ENCODE measurements at regions not wholly inside any gene's neighbourhood (a gene's known extent, or its start where the extent isn't known, plus 50 kb on each side); places are given as distances from the start of the nearest gene placed in this dataset.

GRCh38 chr14:97844042-97844441, 1046.9 kb downstream of the VRK1 start:
- no peak for DNase-seq

- DNase-seq = no peak
Observed at GRCh38 chr14:97846156-97846555, 1049.0 kb downstream of the VRK1 start.

DNA sequence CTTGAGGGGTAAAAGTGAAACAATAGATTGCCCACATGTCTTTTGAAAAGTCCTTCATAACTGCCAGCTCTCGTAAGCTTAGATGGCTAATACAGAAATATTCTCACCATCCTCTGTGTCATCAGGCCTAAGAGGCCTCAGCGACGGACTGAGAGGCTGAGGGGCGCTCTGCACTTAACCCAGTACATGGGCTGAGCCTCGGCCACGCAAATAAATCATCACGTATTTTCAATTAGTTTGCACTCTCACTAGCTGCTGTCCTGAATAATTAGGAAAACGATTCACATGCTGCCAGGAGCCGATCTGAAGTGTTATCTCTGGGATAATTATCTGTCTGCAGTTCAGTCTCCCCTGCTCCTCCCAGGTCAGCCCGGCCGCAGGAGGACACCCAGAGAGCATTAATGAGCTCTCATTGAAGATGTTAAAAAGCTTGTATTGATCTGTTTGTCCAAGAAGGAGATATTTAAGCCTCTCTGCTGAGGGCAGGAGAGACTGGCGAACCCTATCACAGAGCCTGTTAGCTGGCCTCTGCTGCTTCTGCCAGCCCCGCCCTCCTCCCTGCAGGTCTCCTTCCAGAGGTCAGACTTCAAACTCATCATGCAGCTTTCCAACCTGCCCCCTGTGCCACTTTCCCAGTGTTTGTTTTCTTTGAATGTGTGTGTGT, 1051.3 kb downstream of the VRK1 start:
- DNase-seq = peak; percentile 80

- DNase-seq = no peak
Observed at GRCh38 chr14:97850466-97850865, 1053.3 kb downstream of the VRK1 start.

DNA sequence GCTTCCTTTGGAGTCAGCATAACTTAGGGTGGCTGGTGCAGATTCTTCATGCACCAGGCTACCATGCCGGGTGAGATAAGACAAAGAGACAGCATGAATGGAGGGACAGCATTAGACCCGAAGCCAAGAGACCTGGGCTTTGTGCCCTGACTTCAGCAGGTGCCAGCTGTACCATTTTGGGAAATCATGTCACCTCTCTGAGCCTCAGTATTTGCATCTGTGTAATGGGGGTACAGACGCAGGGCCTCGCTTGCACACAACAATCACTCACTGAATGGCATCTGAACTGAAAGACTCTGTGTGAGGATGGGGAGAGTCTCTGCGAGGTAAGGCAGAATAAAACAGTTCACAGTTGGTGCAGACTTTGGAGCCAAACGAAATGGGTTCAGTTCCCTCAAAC, 1053.7 kb downstream of the VRK1 start:
- no peak for DNase-seq

- no peak for DNase-seq
Observed at GRCh38 chr14:97851428-97851995, 1054.3 kb downstream of the VRK1 start.

DNA sequence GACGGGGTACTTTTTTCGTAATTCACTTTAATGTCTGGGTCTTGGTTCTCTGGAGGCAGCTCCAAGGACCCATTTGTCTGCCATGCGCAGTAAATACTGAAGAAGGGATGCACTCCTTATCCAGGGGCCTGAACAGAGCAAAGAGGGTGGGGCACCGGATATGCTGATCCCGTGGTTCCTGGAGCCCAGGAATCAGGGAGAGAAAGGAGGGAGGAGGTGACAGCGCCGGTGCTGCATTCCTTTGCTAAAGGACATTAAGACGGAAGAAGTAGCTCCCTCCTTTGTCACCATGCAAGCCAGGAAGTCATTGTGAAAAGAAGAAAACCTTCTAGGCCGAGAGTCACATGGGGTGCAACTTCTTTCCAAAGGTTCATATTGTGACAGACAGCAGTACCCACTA, 1057.7 kb downstream of the VRK1 start:
- no peak for DNase-seq

DNA sequence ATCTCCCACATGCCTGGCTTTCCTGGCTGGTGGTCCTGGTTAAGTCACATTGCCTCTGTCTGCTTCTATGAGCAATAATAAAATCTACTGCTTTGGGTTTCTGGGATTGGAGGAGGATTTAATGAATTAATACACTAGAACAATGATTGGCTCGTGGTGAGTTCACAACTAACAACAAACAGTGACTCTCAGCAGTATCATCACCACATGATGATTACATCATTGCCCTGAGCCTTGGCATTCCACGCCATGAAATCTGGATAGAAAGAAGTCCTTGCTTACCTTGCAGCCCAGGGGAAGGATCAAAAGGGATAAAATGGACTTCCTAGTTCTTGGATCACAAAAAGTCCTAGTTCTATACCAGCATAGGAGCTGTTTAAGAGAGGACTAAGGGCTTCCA, 1069.0 kb downstream of the VRK1 start:
- no peak for DNase-seq

DNA sequence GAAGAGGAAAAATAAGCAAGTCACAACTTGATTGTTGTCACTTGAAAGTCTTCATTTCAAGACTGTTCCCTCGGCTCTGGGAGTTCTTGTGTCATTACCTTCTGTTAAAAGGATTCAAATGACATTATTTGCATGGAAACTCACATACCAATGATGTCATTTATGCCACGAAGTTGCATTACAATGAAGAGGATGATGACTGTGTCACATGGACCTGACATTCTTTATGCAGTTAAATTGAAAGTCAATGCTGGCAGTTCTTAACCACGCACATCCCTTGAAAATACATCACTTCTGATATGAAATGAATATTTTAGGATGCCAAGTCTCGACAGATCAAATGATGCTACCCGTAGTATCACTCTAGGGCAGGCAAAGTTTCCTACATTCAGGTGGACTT, 1069.5 kb downstream of the VRK1 start:
- DNase-seq = no peak

DNA sequence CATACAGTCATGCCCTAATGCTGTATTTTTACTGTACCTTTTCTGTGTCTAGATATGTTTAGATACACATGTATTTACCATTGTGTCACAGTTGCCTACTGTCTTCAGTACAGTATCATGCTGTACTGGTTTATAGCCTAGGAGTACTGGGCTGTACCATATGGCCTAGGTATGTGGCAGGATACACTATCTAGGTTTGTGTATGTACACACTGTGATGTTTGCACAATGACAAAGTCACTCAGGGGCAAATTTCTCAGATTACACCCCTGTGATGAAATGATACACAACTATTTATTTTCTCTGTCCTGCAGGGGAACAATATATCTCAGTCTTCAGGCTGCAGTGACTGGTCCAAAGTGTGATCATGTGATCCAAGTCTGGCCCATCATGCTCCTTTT, 1076.1 kb downstream of the VRK1 start:
- no peak for DNase-seq

DNA sequence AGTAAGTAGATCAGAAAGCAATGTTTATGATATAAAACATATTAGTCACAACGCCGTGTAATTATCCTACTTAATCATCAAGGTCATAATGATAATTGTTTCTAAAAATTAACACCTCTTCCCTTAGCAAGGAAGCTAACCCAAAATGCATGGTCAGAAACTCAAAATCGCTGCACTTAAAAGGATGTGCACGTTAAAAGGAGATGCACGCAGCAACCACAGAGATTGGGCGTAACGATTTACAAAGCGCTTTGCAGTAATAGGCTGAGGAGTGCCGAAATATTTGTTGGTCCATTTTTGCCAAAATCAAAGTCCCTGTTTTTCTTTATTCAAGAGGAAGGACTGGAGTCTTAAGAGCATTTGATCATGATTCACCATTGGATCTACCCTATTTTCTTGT, 1077.2 kb downstream of the VRK1 start:
- no peak for DNase-seq

GRCh38 chr14:97878206-97878605, 1081.0 kb downstream of the VRK1 start:
- DNase-seq = no peak

DNA sequence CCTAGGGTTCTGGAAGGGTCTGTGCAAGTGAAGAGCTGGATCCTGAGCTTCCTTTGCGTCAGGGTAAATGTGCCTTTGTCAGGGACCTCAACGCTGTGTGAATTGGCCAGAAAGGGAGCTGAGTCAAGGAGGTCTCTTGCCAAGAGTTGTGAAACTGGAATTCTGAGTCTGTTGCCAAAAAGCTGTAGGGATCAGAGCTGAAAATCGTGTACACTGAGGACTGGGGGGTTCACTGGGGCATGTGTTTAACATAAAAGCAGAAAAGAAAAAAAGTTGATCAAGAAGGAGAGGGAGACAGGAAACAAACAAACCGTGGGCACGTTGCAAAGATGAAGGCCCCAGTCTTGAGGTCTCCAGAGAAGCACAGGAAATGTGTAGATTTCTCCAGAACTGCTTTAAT, 1081.5 kb downstream of the VRK1 start:
- no peak for DNase-seq

- no peak for DNase-seq
Observed at GRCh38 chr14:97887690-97888089, 1090.5 kb downstream of the VRK1 start.

GRCh38 chr14:97888331-97888730, 1091.1 kb downstream of the VRK1 start:
- DNase-seq = no peak

GRCh38 chr14:97891515-97891914, 1094.3 kb downstream of the VRK1 start:
- DNase-seq = no peak

DNA sequence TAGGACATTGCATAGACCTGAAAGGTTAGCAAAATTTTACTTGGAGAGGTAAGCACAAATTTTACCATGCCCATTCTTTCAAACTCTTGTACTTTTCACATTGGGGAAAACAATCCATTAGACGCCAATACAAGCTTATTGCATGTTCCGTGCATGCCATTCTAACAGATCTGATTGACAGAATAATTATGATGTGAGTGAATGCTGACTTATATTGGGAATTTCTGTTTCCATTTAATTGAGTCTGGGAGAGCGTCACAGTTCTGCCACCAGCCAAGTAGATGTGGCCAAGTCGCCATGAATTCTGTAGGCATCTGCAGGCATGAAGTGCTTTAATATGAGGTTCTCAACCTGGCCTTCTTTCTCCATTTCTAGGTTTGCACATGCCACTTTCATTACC, 1097.4 kb downstream of the VRK1 start:
- DNase-seq = no peak

GRCh38 chr14:97900196-97900854, 1103.1 kb downstream of the VRK1 start:
- no peak for DNase-seq

GRCh38 chr14:97902630-97903029, 1105.4 kb downstream of the VRK1 start:
- DNase-seq = no peak

DNA sequence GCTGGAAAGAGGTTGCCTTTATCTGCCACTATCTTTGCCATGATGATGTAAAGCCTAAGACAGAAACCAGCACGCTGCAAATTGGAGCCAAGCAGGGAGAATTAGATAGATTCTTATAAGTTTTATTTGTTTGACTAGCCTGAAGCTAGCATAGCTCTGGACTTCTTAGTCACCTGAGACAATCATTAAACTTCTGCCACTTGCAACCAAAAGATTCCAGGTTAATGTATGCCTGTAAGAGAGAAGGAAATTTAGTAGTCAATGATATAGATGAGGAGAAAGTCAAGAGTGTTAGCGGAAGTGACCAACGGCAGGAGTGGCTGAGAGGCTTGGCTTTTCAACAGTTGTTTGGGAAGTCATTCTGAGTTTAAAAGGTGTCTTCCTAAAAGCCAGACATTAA, 1106.6 kb downstream of the VRK1 start:
- DNase-seq = no peak

DNA sequence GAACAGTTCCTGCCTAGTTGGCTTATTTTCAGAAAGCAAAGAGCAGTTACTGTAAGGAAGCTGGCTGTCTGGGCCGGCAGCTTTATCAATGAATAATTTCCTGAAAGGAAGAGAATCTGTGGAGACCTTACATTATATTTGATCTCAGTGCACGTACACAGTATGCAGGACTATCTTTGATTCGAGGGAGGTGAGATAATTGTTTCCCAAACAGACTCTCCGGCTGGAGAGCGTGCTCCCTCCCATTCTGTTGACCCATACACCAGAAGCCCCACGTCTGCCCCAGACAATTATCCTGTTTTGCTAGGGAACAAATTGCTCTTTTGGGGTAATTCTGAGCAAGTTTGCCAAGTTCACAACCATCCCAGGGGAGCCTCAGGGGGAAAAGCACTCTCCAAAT, 1115.0 kb downstream of the VRK1 start:
- DNase-seq = no peak

- DNase-seq = no peak
Observed at GRCh38 chr14:97916100-97916499, 1118.9 kb downstream of the VRK1 start.

DNA sequence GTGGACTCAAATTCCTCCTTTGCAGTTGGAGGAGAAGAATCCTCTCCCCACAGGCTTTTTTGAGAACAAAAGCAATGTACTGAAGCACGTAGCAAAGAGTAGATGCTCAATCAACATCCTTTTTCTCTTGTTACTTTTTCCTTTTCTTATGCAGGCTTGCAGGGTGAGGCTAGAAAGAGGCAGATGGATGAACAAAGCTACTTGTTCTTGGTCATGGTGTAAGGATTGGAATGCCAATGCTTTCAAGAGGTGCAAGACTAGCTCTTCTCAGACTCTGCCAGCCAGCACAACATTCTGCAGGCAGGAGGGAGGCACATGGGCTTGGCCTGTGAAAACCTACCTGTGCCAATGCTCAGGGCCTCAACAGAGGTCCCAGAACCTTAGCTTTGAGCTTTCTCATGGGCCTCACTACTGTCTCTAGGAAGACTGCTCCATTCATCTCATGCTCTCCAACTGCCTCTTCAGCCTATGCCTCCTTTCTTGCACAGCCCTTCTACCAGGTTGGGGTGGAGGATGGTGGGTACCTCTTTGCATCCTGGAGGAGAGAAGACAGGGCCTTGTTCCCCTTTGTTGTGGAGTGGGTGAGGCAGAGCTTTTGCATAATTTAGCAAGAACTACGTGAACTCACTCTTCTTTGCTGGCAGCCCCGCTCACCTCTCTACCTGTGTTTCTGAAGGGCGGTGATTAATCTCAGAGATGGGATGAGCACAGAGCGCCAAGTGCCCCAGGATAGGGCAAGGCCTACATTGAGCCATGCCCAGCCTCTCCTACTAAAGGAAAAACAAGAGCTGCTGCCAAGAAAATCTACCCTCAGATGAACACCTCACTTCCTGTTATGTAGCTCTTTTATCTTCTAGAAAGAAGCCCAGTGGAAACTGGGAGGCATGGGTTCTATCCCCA, 1119.7 kb downstream of the VRK1 start:
- DNase-seq = no peak

DNA sequence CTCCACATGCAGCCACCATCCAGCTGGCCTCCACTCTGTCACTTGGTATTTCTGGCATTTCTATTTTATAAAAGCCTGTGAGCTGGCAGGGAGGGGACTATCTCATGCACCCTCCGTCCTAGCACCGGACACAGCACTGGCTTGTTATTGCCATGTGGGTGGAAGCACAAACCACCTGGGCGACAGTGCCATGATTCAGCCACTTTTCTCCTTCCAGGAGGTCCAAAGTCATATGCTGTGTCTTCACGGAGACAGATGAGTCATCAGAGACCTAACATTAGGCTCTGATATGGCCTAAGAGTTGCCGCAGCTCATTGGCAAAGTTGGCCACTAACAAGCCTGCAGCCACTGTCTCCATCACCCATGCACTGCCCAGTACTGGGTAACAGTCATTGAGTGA, 1123.0 kb downstream of the VRK1 start:
- DNase-seq = no peak
